GM21723 (cell line): ENCODE measurements at regions not wholly inside any gene's neighbourhood (a gene's known extent, or its start where the extent isn't known, plus 50 kb on each side); places are given as distances from the start of the nearest gene placed in this dataset.

Experiments
- ATAC-seq: cut with Tn5 transposase; IDR thresholded peaks from one replicate; pipeline ENCODE4 v1.9.1; 2021; ENCODE audit warnings: mild to moderate bottlenecking, moderate library complexity; ENCODE audit not compliant: unreplicated experiment

DNA sequence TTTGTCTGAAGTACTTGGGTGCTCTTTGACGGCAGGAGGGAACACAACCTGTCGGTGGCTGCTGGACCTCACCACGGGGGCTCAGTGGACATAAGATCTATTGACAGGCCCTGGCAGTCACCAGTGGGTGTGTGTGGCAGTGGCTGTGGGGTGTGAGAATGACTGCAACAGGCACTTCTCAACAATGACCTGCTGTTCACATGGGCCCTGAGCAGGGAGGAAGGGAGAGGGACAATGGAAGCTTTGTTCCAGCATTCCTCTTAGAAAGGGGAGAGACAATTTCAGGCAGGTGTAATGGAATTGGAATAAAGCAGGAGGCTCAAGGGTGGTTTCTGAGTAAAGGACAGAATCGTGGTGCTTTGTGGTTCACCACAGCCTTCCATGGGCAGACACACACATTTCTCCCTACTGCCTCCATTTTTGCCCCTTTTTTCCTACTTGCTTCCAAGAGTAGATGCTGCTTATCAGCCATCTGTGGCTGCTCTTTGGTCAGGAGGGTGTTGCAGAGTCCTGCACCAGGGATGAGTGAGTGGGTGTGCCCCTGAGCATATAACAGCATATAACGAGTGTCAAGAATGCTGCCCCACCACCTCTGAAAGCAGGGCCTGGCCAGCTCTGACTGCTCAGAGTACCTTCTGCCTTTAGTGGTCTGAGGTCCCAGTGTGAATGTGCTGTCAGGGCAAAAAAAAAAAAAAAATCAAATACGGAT, 267.7 kb downstream of the RASSF9 start:
- ATAC-seq, result no peak

DNA sequence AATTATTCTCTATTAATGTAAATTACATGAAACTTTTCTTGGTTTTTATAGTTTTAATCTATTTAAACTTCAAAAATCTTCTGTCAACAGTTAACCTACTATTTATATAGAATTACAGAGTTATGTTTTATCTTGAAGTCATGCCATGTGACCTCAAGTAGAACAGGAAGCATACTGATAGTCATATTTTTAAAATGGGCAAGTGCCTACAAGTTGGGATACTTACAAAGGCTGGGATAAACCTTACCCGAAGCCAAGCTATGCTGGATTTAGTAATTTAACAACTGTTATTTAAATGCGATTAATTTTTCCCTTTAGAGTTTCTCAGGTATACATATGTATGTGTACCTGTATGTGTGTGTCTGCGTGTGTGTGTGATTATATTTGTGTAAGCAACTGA, 266.9 kb downstream of the RASSF9 start:
- no peak for ATAC-seq

- no peak for ATAC-seq
These were observed 263.3 kb downstream of the RASSF9 start for GRCh38 chr12:85572956-85573355.

- no peak for ATAC-seq
These were observed 262.5 kb downstream of the RASSF9 start for GRCh38 chr12:85573635-85574214.

GRCh38 chr12:85574291-85574690, 261.9 kb downstream of the RASSF9 start:
- ATAC-seq, result no peak

DNA sequence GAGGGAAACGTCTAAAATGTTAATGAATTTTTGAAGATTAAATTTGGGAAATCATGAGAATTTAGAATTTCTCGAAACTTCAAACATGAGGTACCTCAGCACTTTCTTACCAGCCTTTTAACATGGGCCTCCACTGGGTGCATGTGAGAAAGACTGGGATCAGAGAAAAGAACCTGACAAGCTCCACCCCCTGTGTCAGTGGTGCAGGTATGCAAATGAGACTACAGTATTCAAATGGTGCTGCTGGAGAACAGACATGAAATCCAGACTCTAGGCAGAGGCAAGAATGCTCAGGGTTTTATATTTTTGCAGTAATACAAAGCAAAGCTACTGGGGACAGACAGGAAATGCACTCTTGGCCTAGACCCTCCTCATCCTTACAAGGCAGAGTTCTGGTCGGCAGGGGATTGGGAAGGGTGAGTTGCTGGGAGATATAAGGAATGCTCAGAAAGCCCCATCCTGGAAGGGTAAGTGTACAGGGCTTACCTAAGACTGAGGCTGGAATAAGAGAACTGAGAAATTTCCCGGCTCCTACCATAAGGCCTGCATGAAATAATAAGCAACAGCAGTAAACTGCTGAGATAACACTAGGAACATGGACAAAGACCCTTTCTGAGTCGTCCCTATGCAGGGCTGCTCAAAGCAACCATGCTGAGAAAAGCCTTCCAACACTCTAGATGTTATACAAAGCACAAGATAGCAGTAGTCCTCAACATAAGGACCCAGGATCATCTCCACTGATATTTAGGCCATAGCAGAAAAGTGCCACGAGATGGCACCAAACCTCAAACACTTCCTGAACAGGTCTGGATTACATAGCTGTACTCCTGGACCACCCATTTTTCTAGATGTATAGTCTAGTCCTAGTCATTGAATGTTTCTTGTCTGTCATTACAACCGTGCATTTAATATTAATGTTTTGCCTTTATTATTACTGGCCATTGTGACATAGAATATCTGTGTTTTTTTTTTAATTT, 260.8 kb downstream of the RASSF9 start:
- ATAC-seq, result peak; percentile 98

DNA sequence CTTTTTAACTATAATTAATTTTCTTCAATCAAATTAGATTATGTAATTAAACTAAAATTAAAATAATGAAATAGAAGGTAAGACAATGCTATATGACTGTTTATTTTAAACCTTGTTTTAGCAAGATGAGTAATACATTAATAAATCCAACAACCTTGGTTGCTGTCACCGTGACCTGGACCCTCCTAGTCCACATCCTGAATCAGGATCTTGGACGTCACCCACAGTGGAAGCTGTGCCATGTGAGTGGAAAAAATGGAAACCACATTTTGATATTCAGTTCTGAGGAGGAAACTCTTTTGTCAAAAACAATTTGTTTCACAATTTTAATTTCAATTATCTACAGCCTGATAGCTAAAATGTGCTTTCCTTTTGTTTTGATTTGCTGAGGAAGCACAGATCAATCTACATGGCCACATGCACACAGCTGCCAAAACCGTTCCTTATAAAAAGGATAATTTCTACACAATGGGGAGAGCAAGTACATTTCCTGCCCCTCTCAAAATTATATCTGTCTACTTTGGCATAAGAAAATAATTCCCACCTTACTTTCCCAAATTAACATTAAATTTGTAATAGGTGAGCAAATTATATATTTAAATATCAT, 255.5 kb downstream of the RASSF9 start:
- no peak for ATAC-seq

DNA sequence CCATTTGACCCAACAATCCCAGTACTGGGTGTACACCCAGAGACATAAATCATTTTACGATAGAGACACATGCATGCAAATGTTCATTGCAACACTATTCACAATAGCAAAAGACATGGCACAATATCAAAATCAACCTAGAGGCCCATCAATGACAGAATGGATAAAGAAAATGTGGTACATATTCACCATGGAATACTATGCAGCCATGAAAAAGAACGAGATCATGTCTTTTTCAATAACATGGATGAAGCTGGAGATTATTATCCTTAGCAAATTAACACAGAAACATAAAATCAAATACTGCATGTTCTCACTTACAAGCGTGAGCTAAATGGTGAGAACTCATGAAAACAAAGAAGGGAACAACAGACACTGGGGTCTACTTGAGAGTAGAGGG, 249.1 kb downstream of the RASSF9 start:
- ATAC-seq, result no peak

GRCh38 chr12:85588221-85588620, 248.0 kb downstream of the RASSF9 start:
- no peak for ATAC-seq

- ATAC-seq, result no peak
These were observed 235.4 kb downstream of the RASSF9 start for GRCh38 chr12:85600841-85601240.

DNA sequence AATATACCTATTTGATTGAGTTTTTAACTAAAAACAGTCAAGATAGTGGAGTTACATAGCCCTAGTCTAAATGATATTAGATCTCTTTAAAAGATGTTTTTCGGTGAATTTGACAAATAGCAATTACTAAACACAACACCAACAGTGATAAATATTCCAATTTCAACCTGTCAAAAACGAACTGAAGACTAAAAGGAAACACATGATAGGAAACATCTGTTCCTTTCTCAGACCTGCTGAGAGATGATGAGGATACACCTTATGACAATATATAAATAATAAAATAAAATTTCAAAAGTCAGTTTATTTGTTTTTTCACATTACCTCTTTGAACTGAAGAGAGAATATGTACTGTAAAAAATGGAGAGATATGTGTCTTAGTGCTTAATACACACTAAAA, 232.7 kb downstream of the RASSF9 start:
- ATAC-seq, result no peak

- ATAC-seq, result no peak
These were observed 229.8 kb downstream of the RASSF9 start for GRCh38 chr12:85606455-85606854.

DNA sequence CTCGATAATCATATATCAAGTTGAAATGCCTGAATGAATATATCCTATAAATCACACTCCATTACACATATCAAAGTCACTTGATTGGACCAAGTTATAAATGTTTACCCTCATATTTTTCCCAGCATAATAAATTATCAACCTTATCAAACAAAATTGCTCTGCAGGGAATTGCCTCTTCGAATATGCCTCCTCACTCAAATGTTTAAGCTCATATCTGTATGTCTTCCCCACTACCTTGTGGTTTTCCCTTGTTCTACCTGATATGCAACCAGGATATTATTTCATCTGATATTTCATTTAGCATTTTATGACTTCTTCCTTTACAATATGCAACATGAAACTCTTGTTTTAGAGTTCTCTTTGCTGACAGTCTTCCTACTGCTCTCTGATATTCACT, 226.4 kb downstream of the RASSF9 start:
- ATAC-seq, result no peak

GRCh38 chr12:85610194-85610593, 226.0 kb downstream of the RASSF9 start:
- ATAC-seq, result no peak

DNA sequence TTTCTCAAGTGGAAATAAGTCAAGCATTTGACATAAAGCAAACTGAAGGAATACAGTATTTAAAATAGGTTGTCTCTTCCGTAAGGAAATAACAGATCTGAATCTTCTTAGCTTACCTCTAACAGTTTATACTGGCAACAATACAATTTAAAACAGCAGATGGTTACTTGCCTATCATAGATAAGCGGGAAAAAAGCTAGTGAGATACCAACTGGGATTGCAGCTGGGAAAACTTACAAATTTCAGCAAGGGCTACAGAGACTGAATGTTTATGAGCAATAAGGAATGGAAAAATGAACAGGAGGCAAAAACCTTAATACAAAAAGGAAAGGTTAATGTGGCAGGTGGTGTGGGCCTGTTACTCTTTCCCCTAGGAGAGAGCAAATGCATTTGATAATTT, 220.0 kb downstream of the RASSF9 start:
- ATAC-seq, result no peak

DNA sequence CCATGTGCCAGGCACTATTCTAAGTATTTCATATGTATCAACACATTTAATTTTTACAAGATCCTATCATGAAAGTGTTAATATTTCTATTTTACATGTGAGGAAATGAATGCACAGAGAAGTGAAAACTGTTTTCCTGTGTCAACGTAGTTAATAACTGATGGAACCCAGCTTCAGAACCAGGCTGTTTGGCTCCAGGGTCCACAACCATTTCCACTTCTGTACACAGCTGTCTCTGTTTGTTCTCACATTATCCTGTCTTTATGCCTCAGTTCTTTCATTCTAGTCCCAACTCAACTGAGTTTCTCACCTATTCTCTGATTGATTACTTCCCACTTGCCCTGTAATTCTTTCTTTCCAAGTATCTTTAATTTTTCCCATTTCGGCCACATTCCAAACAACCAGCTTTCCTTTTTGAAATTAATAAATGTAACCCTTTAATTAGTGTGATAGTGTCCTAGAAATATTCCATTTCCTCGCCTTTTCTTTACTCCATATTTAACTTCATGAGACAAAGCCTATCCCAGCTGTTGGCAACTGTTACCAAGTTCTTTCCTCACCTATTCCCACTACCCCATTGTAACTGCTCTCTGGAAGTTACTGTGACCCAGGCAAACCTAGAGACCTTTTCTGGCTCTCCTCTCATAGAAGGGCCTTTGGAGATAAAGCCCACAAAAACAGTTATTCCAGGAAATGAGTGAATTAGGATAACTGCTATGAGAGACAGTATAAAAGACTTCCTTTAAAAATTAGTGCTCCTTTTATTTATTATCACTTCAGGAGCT, 218.7 kb downstream of the RASSF9 start:
- ATAC-seq, result no peak

DNA sequence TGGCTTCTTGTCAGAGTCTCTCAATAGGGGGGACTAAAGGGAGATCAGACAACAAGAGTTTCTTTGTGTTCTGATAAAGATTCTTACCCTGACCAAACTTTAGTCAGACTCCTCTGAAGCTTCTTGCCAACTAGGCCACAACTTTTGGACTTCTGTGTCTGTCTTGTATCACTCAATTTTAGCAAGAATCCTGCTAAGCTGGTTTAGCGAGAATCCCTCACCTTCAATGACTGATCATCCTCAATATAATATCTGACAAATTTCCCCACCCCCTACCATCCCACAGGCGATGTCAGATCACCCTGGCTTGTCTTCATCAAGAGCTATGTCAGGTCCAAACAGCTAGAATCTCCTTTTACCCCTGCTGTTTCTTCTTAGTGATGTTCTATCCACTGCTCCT, 215.2 kb downstream of the RASSF9 start:
- ATAC-seq, result no peak

DNA sequence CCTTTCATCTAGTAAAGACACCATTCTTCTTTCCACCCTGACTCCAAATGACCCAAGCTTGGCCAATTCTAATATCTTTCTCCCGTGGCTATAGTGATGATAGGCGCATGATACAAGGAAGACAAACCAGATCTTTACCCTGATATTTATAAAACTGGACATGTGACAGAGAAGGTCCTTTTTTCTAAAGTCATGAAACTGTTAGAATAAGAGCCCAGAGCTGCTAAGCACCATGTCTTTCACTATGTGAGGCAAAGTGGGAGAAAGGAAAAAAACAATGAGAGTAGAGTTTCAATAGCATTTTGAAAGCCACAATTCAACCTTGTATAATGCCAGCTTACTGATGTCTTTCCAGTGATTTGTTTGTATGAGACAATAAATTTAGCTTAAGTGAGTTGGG, 212.4 kb downstream of the RASSF9 start:
- ATAC-seq, result no peak

- ATAC-seq, result no peak
These were observed 210.7 kb downstream of the RASSF9 start for GRCh38 chr12:85625467-85625866.

DNA sequence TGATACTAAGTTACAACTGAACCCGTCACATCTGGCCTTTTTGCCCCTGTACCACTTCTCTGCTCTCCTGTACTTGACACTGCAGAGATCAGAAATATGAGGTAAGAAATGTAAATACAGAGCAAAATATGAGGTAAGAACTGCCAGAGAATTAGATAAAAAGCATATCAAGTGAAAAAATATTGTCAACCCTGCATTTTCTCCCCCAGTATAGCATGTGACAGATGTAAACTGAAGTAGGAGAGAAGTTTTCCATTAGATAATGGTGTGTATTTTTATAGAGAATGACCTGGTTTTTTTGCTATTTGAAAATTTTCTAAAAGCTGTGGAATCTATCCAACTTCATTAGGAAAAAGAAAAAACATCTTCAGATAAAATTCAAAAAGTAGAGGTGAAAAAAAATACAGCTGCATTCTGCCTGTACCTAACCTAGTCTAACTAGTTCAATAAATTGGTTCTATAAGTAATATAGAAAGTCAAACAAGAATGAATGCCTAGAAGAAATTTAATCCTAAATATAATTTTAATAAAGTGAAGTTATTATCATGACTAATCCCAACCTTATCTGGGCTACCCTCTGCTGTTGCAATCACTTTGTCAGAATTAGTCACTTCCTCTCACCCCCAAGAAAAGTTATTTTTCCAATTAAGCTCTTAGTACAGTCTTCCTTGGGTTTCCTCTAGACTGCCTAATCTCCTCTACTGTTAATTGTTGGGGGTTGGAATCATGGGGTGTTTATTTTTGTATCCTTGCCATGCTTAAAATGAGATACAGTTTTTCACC, 210.0 kb downstream of the RASSF9 start:
- ATAC-seq, result no peak
